ENCODE measurements at regions not wholly inside any gene's neighbourhood (a gene's known extent, or its start where the extent isn't known, plus 50 kb on each side); places are given as distances from the start of the nearest gene placed in this dataset.

GRCh38 chr1:100629391-100629790, 90.2 kb upstream of the VCAM1 start:
- no peaks in the 10 kb centered on the region for H3K9me3 ChIP-seq (ENCODE audit: control insufficient read depth, insufficient read depth, low read depth, low read length)
- ChIA-PET POLR2A (no interaction called here), CTCF (no interaction called here)
- H3K4me3 ChIP-seq (ENCODE audit: low read depth in 2 of 2, low read length in 2 of 2): no peak overlapping the region
- H3K36me3 ChIP-seq (ENCODE audit: control insufficient read depth, insufficient read depth, low read length): no peaks in the 10 kb centered on the region
- no TSS peak for BruUV-seq (replicated peaks)
- no peaks in the 10 kb centered on the region for H3K27me3 ChIP-seq (ENCODE audit: control insufficient read depth, insufficient read depth, low read length)
- no peak overlapping the region for H3K27ac ChIP-seq (ENCODE audit: low read length)
- H3K4me1 ChIP-seq (ENCODE audit: control insufficient read depth, insufficient read depth, low read length): no peaks in the 10 kb centered on the region
- in situ Hi-C loops (cut with HindIII; ENCODE audit: low pct_unique_long_range_greater_than_20kb, low sequenced_read_pairs) (no loop called here), intact Hi-C loops (cut with micrococcal nuclease; ENCODE audit: unreplicated experiment) (no loop called here)
- DNase-seq (ENCODE audit: low read depth, low spot score): no peak
- no peak for ATAC-seq
- no peak for TF ChIP-seq SIN3A (IDR thresholded peaks at IDR 0.05; ENCODE audit: borderline replicate concordance, insufficient read depth, low read depth, low read length)
- TF ChIP-seq REST (IDR thresholded peaks at IDR 0.05; ENCODE audit: insufficient read depth in 1 of 2, low read depth in 2 of 2, low read length in 1 of 2): no peak
- TF ChIP-seq TCF7L2 (IDR thresholded peaks at IDR 0.05; ENCODE audit: low read depth, low read length): no peak
- TF ChIP-seq POLR2AphosphoS5 (IDR thresholded peaks at IDR 0.05; ENCODE audit: low read depth, low read length): no peak
- TF ChIP-seq CTCF (IDR thresholded peaks at IDR 0.05): no peak

DNA sequence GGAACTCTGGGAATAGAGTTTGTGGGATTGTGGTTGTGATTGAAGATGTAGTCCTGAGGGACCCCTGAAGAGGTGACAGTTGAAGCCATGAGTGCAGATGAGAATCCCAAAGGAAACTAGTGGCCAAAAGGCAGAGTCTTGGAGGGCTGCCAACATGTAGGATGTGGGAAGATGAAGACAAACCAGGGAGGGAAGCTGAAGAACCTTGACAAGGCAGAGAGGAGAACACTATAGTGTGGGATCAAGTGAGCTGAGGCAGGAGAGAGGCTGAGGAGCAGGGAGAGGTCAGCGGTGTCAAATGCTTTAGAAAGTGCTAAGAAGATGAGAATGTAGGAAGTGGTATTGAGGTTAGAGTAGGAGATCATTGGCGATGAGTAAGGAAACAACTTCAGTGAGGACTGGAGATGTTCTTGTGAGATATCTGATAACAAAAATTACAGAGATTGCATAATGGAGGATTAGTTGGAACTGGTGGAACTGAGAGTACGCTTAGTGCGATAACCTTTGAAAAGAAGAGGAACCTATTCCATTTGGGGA, 88.5 kb upstream of the VCAM1 start:
- TF ChIP-seq REST (IDR thresholded peaks at IDR 0.05; ENCODE audit: insufficient read depth in 1 of 2, low read depth in 2 of 2, low read length in 1 of 2) (no peak), TCF7L2 (IDR thresholded peaks at IDR 0.05; ENCODE audit: low read depth, low read length) (no peak), CTCF (IDR thresholded peaks at IDR 0.05) (no peak), SIN3A (IDR thresholded peaks at IDR 0.05; ENCODE audit: borderline replicate concordance, insufficient read depth, low read depth, low read length) (no peak), POLR2AphosphoS5 (IDR thresholded peaks at IDR 0.05; ENCODE audit: low read depth, low read length) (no peak)
- Histone ChIP-seq H3K4me3 (ENCODE audit: low read depth in 2 of 2, low read length in 2 of 2) (no peak overlapping the region), H3K36me3 (ENCODE audit: control insufficient read depth, insufficient read depth, low read length) (no peaks in the 10 kb centered on the region), H3K27me3 (ENCODE audit: control insufficient read depth, insufficient read depth, low read length) (no peaks in the 10 kb centered on the region), H3K4me1 (ENCODE audit: control insufficient read depth, insufficient read depth, low read length) (no peaks in the 10 kb centered on the region), H3K27ac (ENCODE audit: low read length) (no peak overlapping the region), H3K9me3 (ENCODE audit: control insufficient read depth, insufficient read depth, low read depth, low read length) (no peaks in the 10 kb centered on the region)
- BruUV-seq (replicated peaks): no TSS peak
- CTCF ChIA-PET: no interaction called here
- in situ Hi-C loops (cut with HindIII; ENCODE audit: low pct_unique_long_range_greater_than_20kb, low sequenced_read_pairs): no loop called here
- intact Hi-C loops (cut with micrococcal nuclease; ENCODE audit: unreplicated experiment): no loop called here
- ATAC-seq (no peak), DNase-seq (ENCODE audit: low read depth, low spot score) (no peak)
- POLR2A ChIA-PET: no interaction called here

All from Panc1 (cell line).